ENCODE measurements at regions not wholly inside any gene's neighbourhood (a gene's known extent, or its start where the extent isn't known, plus 50 kb on each side); places are given as distances from the start of the nearest gene placed in this dataset.

- no peak for DNase-seq
These were observed 80.3 kb upstream of the SSTR1 start for GRCh38 chr14:38127356-38127755.

DNA sequence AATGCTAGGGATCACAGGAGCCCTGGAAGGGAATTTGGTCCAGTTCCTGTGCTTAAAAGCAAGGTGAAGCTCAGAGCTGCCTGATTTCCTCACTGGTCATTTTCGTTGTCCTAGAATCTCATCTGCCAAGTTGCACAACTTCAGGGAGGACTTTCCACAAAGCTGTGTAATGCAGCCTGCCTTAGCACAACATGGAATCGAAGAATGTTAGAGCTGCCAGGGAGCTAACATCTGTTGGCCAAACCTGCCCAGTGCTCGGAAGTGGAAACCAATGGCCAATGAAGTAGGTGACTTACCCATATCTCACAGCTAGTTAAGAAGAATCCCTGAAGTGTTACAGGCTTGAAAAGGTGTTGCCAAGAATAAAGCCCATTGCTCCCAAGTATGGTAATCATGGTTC is 79.9 kb upstream of the SSTR1 start:
- no peak for DNase-seq

DNA sequence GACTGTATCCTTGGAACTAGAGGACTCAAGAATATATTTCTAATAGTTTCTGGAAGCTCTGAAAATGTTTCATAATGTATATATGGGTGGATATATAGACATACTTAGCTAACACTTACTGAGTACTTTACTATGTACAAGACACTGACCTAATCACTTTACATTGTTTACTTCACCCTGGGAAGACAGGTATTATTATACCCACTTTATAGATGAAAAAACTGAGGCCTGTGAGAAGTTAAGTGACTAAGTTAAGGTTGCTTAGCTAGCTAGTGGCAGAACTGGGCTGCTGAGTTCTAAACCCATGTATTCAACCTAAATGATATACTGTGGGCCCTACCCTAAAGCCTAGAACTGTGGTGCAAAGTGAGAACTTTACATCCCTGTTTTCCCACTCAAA is 79.1 kb upstream of the SSTR1 start:
- DNase-seq: no peak

DNA sequence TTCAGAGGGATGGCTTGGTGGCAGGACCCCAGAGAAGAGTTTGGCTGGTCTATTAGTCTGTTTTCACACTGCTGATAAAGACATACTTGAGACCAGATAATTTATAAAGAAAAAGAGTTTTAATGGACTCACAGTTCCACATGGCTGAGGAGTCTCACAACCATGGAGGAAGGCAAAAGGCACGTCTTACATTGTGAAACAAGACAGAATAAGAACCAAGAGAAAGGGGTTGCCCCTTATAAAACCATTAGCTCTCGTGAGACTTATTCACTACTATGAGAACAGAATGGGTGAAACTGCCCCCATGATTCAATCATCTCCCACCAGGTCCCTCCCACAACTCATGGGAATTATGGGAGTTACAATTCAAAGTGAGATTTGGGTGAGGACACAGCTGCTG is 78.5 kb upstream of the SSTR1 start:
- no peak for DNase-seq

GRCh38 chr14:38129705-38130104 is 78.0 kb upstream of the SSTR1 start:
- DNase-seq: peak; percentile 40

- no peak for DNase-seq
These were observed 73.2 kb upstream of the SSTR1 start for GRCh38 chr14:38134416-38135030.

GRCh38 chr14:38135106-38135867 is 72.4 kb upstream of the SSTR1 start:
- no peak for DNase-seq

DNA sequence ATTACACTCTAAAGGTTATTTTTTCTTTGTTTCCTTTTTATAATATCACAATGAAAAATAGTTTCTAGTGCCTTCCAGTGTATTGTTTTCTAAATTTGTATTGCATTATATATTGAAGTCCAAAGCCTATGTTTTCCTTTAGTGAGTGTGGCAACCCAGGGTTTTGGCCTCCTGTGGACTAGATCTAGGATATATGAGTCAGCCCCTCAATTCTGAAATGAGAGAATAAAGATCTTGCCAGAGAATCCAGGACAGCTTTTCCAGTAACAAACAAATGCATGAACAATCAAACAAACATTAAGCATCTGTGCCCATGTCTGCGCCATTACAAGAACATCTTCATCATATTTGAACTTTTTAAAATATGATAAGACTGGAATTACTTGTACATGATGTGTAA is 70.7 kb upstream of the SSTR1 start:
- no peak for DNase-seq

DNA sequence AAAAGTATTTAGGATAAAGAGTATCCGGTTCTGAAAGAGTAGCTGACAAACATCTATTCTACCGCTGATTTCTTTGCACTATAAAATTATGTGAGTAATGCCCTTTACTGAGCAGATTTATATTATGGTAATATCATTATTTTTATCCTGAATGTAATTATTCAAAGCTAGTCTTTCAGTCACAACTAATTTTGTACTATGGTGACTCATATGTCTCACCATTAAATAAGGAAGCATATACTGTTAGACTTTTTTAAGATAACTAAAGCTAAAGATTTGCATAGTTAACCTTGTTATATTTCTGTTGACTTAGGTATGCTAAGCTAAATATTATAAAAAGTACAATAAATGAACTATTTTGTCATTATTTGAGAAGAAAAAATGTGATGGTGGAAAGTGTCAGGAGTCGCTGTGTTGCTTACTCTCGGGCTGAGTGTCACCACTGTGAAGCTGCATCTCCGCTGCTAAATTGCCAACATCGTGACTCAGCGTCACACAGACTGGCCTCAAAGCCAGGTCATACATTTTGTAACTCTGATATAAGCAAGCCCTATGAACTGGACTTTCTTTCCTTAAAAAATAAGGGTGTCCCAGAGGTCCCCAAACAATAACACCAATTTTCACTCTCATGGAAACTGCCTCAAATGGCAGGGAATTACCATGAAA is 69.1 kb upstream of the SSTR1 start:
- no peak for DNase-seq

DNA sequence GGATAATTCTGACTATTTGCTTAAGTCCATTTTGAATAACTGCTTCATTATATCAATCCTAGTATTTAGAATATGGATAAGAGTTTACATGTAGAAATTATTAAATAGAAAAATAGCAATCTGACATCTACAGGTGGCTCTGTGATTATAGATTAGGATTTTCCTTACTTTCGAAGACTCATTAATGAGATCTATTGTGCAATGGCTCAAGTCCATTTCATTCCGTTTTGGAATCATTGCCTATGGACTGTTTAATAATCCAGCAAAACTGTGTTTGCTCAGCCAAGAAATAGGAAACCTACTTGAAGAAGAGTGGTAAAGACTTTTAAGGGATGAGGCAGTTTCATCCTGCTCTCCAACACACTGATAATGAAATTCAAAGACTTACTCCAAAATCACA is 67.8 kb upstream of the SSTR1 start:
- no peak for DNase-seq

GRCh38 chr14:38143170-38143569 is 64.5 kb upstream of the SSTR1 start:
- no peak for DNase-seq

- DNase-seq: no peak
These were observed 63.8 kb upstream of the SSTR1 start for GRCh38 chr14:38143659-38144505.

- DNase-seq: no peak
These were observed 62.6 kb upstream of the SSTR1 start for GRCh38 chr14:38145142-38145541.

- DNase-seq: peak; percentile 15
These were observed 57.6 kb upstream of the SSTR1 start for GRCh38 chr14:38150075-38150474.
